ENCODE measurements at regions not wholly inside any gene's neighbourhood (a gene's known extent, or its start where the extent isn't known, plus 50 kb on each side); places are given as distances from the start of the nearest gene placed in this dataset.

GRCh38 chr11:90798769-90799168 lies 575.9 kb upstream of the CHORDC1 start:
- Histone ChIP-seq H3K9me1 (replicated peaks; ENCODE audit: control insufficient read depth, extremely low read depth, insufficient read depth, low read length) (no peaks in the 10 kb centered on the region), H2AFZ (ENCODE audit: low read depth, low read length) (no peak overlapping the region), H3K4me2 (ENCODE audit: insufficient read depth, low read length) (no peak overlapping the region), H3K36me3 (ENCODE audit: control insufficient read depth in 2 of 2, extremely low read depth in 1 of 2, insufficient read depth in 2 of 2, low read length in 2 of 2) (no peaks in the 10 kb centered on the region), H3K9me3 (replicated peaks; ENCODE audit: control insufficient read depth, insufficient read depth, low read length) (no peaks in the 10 kb centered on the region), H3K9ac (replicated peaks; ENCODE audit: extremely low read depth, insufficient read depth, low read length) (no peak overlapping the region), H3K4me1 (ENCODE audit: control insufficient read depth, extremely low read depth, insufficient read depth, low read length) (no peaks in the 10 kb centered on the region), H4K20me1 (replicated peaks; ENCODE audit: control insufficient read depth, extremely low read depth, insufficient read depth, low read length) (no peaks in the 10 kb centered on the region), H3K4me3 (replicated peaks in 1 of 3; ENCODE audit: insufficient read depth in 1 of 3, low read depth in 1 of 3, low read length in 3 of 3) (no peak overlapping the region), H3K27ac (ENCODE audit: insufficient read depth, low read depth, low read length) (no peak overlapping the region), H3K27me3 (ENCODE audit: control insufficient read depth in 2 of 2, insufficient read depth in 2 of 2, low read length in 2 of 2) (no peaks in the 10 kb centered on the region), H3K79me2 (ENCODE audit: control insufficient read depth, insufficient read depth, low read length) (no peaks in the 10 kb centered on the region)
- ChIA-PET CTCF (interaction anchor here (1.4 kb wide), 1 partner anchor 16 kb away, joined by 3 read pairs; no protein-coding TSS in a partner anchor), POLR2A (interaction anchor here (0.5 kb wide), 1 partner anchor 226 kb away, joined by 3 read pairs; no protein-coding TSS in a partner anchor)
- TF ChIP-seq CTCF (IDR thresholded peaks at IDR 0.05; ENCODE audit: extremely low read depth in 1 of 2, insufficient read depth in 1 of 2, low read depth in 1 of 2, low read length in 2 of 2) = no peak
- no peak for TF ChIP-seq POLR2AphosphoS5 (IDR thresholded peaks at IDR 0.05; ENCODE audit: insufficient read depth, low read depth, low read length)
- no peak for TF ChIP-seq MAX (IDR thresholded peaks at IDR 0.05; ENCODE audit: insufficient read depth, insufficient read length)
- DNase-seq (ENCODE audit: low read depth, low spot score) = no peak
- FAIRE-seq = no peak
- no TSS peak for BruUV-seq (replicated peaks)
- intact Hi-C loops (cut with micrococcal nuclease) (no loop called here), dilution Hi-C loops (cut with MboI; ENCODE audit: extremely low pct_ligation_motif_present, low sequenced_read_pairs) (no loop called here)

- POLR2A ChIA-PET = no interaction called here
- Histone ChIP-seq H4K20me1 (replicated peaks; ENCODE audit: control insufficient read depth, extremely low read depth, insufficient read depth, low read length) (no peaks in the 10 kb centered on the region), H3K4me1 (ENCODE audit: control insufficient read depth, extremely low read depth, insufficient read depth, low read length) (no peaks in the 10 kb centered on the region), H3K36me3 (ENCODE audit: control insufficient read depth in 2 of 2, extremely low read depth in 1 of 2, insufficient read depth in 2 of 2, low read length in 2 of 2) (no peaks in the 10 kb centered on the region), H3K4me3 (replicated peaks in 1 of 3; ENCODE audit: insufficient read depth in 1 of 3, low read depth in 1 of 3, low read length in 3 of 3) (no peak overlapping the region), H3K4me2 (ENCODE audit: insufficient read depth, low read length) (no peak overlapping the region), H3K79me2 (ENCODE audit: control insufficient read depth, insufficient read depth, low read length) (no peaks in the 10 kb centered on the region), H3K9ac (replicated peaks; ENCODE audit: extremely low read depth, insufficient read depth, low read length) (no peak overlapping the region), H2AFZ (ENCODE audit: low read depth, low read length) (no peak overlapping the region), H3K27me3 (ENCODE audit: control insufficient read depth in 2 of 2, insufficient read depth in 2 of 2, low read length in 2 of 2) (no peaks in the 10 kb centered on the region), H3K9me1 (replicated peaks; ENCODE audit: control insufficient read depth, extremely low read depth, insufficient read depth, low read length) (no peaks in the 10 kb centered on the region), H3K9me3 (replicated peaks; ENCODE audit: control insufficient read depth, insufficient read depth, low read length) (no peaks in the 10 kb centered on the region), H3K27ac (ENCODE audit: insufficient read depth, low read depth, low read length) (no peak overlapping the region)
- BruUV-seq (replicated peaks) = no TSS peak
- no peak for FAIRE-seq
- DNase-seq (ENCODE audit: low read depth, low spot score) = no peak
- dilution Hi-C loops (cut with MboI; ENCODE audit: extremely low pct_ligation_motif_present, low sequenced_read_pairs) = no loop called here
- TF ChIP-seq FOS (IDR thresholded peaks at IDR 0.05; ENCODE audit: borderline replicate concordance, insufficient read depth, low read length) (no peak), CTCF (IDR thresholded peaks at IDR 0.05; ENCODE audit: extremely low read depth in 1 of 2, insufficient read depth in 1 of 2, low read depth in 1 of 2, low read length in 2 of 2) (no peak), MYC (IDR thresholded peaks at IDR 0.05; ENCODE audit: low read depth, low read length) (no peak), POLR2A (IDR thresholded peaks at IDR 0.05; ENCODE audit: low read depth, low read length) (no peak), JUN (IDR thresholded peaks at IDR 0.05; ENCODE audit: borderline replicate concordance, insufficient read depth, insufficient read length, low read depth) (no peak), POLR2AphosphoS5 (IDR thresholded peaks at IDR 0.05; ENCODE audit: insufficient read depth, low read depth, low read length) (no peak), MAX (IDR thresholded peaks at IDR 0.05; ENCODE audit: insufficient read depth, insufficient read length) (no peak)
- CTCF ChIA-PET = no interaction called here
- intact Hi-C loops (cut with micrococcal nuclease) = no loop called here
These were observed 572.9 kb upstream of the CHORDC1 start for GRCh38 chr11:90795746-90796145.

Measured in endothelial cell of umbilical vein (primary cell).